Erythroblast (primary cell): ENCODE measurements at regions not wholly inside any gene's neighbourhood (a gene's known extent, or its start where the extent isn't known, plus 50 kb on each side); places are given as distances from the start of the nearest gene placed in this dataset.

ENCODE experiments used
- GATA1 ChIP-seq: IDR thresholded peaks from 2 replicates; pipeline ENCODE4 v1.6.1; 2011; ENCODE audit warnings: low read depth, mild to moderate bottlenecking, control low read depth, low read length, moderate library complexity
- POLR2A ChIP-seq: IDR thresholded peaks from 2 replicates; pipeline ENCODE4 v1.6.1; 2011; ENCODE audit warnings: mild to moderate bottlenecking, low read length

DNA sequence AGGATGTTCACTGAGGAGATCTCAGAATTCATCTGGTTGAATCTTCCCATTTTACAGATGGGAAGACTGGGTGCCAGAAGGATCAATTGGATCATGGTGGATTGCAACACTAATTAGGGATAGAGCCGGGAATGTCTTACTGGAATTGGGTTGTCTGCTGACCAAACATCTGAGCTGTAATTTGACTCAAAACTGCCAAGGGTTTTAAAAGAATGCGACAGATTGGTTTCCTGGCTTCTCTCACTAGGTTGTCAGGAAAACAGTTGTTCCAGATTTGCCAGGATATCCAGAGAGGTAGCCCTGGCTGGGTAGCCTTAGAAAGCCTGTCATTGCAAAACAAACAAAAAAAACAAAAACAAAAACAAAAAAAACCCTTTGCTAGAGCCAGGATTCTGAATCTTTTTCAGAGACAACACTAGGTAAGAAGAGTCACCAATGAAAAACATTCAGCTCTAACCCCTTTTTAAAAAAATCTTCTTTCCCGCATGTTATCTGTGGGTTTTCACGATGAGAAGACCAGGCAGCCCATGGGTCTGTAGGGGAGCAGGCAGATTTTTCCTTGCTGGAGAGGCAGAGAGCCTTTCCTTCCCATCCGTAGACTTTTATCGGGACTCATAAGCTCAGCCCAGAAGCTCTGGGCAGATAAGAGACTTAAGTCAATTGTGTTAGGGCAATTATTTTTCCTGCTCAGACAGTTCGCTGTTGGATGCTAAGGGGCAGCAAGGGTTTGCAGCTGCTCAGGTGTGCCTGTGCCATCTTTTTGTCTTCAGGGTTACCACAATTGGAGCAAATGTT lies 418.9 kb downstream of the PRDM2 start:
- TF ChIP-seq POLR2A: no peak
- no peak for TF ChIP-seq GATA1
